Tibial nerve (tissue), 3 donors: ENCODE measurements at regions not wholly inside any gene's neighbourhood (a gene's known extent, or its start where the extent isn't known, plus 50 kb on each side); places are given as distances from the start of the nearest gene placed in this dataset.

Experiments used
- POLR2A ChIP-seq, 2 donors: fragments of 450-650 bp; IDR thresholded peaks; one replicate each; pipeline ENCODE4 v1.6.1; 2017; ENCODE audit warnings: antibody characterized with exemption in 2 of 2, mild to moderate bottlenecking in 2 of 2, moderate library complexity in 2 of 2
- TF ChIP-seq, protein P1 (sequence below), 5 experiments: fragments of 200-600 bp in 3 of 5; fragments of 450-650 bp in 2 of 5; sonication (generic) in 3 of 5; IDR thresholded peaks; one replicate each; pipeline ENCODE4 v1.5.1; 2016 to 2019; ENCODE audit warnings: antibody characterized with exemption in 5 of 5, mild to moderate bottlenecking in 3 of 5, moderate library complexity in 2 of 5

DNA sequence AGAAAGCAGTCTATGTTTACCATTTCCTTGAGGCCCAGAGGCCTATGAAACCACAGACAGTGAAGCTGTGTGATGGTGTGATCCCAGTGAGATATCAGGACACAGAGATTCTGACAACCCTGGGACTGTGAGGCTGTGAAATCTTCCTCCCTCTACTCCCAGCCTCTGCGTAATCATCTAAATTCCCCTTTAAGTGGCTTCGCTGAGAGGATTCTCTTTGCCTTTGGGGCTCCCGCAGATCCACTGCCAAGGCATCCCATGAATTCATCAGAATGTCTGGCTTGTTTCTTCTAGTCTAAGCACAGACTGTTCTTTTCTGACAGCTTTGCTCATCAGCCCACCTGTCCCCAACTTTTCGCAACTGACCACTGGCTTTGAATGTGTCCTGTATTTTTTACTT is 901.2 kb upstream of the NR2F2 start:
- TF ChIP-seq, protein P1, sequence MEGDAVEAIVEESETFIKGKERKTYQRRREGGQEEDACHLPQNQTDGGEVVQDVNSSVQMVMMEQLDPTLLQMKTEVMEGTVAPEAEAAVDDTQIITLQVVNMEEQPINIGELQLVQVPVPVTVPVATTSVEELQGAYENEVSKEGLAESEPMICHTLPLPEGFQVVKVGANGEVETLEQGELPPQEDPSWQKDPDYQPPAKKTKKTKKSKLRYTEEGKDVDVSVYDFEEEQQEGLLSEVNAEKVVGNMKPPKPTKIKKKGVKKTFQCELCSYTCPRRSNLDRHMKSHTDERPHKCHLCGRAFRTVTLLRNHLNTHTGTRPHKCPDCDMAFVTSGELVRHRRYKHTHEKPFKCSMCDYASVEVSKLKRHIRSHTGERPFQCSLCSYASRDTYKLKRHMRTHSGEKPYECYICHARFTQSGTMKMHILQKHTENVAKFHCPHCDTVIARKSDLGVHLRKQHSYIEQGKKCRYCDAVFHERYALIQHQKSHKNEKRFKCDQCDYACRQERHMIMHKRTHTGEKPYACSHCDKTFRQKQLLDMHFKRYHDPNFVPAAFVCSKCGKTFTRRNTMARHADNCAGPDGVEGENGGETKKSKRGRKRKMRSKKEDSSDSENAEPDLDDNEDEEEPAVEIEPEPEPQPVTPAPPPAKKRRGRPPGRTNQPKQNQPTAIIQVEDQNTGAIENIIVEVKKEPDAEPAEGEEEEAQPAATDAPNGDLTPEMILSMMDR (IDR thresholded peaks at IDR 0.05): no peak
- TF ChIP-seq POLR2A (IDR thresholded peaks at IDR 0.05): no peak
